ENCODE measurements at regions not wholly inside any gene's neighbourhood (a gene's known extent, or its start where the extent isn't known, plus 50 kb on each side); places are given as distances from the start of the nearest gene placed in this dataset.
A peak's percentile ranks its signal among the peaks of the same experiment; 100 is the strongest.

- Histone ChIP-seq H3K27me3 (ENCODE audit: insufficient read depth, low read depth, low read length) (no peaks in the 10 kb centered on the region), H3K9me2 (ENCODE audit: insufficient read depth, low read length) (no peaks in the 10 kb centered on the region), H3K9ac (ENCODE audit: low read length) (no peak overlapping the region), H3K9me3 (ENCODE audit: low read length) (no peaks in the 10 kb centered on the region), H3K4me2 (ENCODE audit: low read length) (no peak overlapping the region), H3K36me3 (ENCODE audit: insufficient read depth, low read length) (no peaks in the 10 kb centered on the region), H3F3A (ENCODE audit: insufficient read depth, low read length, poor library complexity, severe bottlenecking) (no peaks in the 10 kb centered on the region), H3K79me2 (replicated peaks; ENCODE audit: insufficient read depth, low read length) (no peaks in the 10 kb centered on the region), H2AFZ (ENCODE audit: low read depth, low read length) (no peak overlapping the region), H3K27ac (ENCODE audit: low read length) (no peak overlapping the region), H3K4me3 (ENCODE audit: low read length) (no peak overlapping the region), H4K20me1 (ENCODE audit: insufficient read depth) (no peaks in the 10 kb centered on the region)
- TF ChIP-seq EZH2 (IDR thresholded peaks at IDR 0.05; ENCODE audit: borderline replicate concordance, insufficient read depth, low read length, poor library complexity, severe bottlenecking) (no peak), CTCF (IDR thresholded peaks at IDR 0.05; ENCODE audit: poor library complexity, severe bottlenecking) (peak; percentile 15)
Observed at GRCh38 chr3:25910997-25911396, 121.1 kb downstream of the OXSM start.

- no peaks in the 10 kb centered on the region for H3K27me3 ChIP-seq (ENCODE audit: insufficient read depth, low read depth, low read length)
- H3K4me3 ChIP-seq (ENCODE audit: low read length) = no peak overlapping the region
- H4K20me1 ChIP-seq (ENCODE audit: insufficient read depth) = no peaks in the 10 kb centered on the region
- no peak for TF ChIP-seq EP300 (conservative IDR thresholded peaks at IDR 0.05; ENCODE audit: poor library complexity, severe bottlenecking)
- TF ChIP-seq SMC3 (conservative IDR thresholded peaks at IDR 0.05; ENCODE audit: poor library complexity) = no peak
- TF ChIP-seq MXI1 (conservative IDR thresholded peaks at IDR 0.05; ENCODE audit: poor library complexity, severe bottlenecking) = no peak
- TF ChIP-seq EZH2 (IDR thresholded peaks at IDR 0.05; ENCODE audit: borderline replicate concordance, insufficient read depth, low read length, poor library complexity, severe bottlenecking) = no peak
- no peak for TF ChIP-seq REST (IDR thresholded peaks at IDR 0.05; ENCODE audit: borderline replicate concordance)
- TF ChIP-seq TAF1 (IDR thresholded peaks at IDR 0.05; ENCODE audit: low read depth) = no peak
- TF ChIP-seq CTCF (IDR thresholded peaks at IDR 0.05; ENCODE audit: poor library complexity, severe bottlenecking) = no peak
- TF ChIP-seq RAD21 (conservative IDR thresholded peaks at IDR 0.05) = no peak
- TF ChIP-seq POLR2AphosphoS5 (IDR thresholded peaks at IDR 0.05) = no peak
- no peaks in the 10 kb centered on the region for H3K79me2 ChIP-seq (replicated peaks; ENCODE audit: insufficient read depth, low read length)
- no peak overlapping the region for H2AFZ ChIP-seq (ENCODE audit: low read depth, low read length)
- no peaks in the 10 kb centered on the region for H3K36me3 ChIP-seq (ENCODE audit: insufficient read depth, low read length)
- H3K9me2 ChIP-seq (ENCODE audit: insufficient read depth, low read length) = no peaks in the 10 kb centered on the region
- no peak overlapping the region for H3K27ac ChIP-seq (ENCODE audit: low read length)
- H3K9me3 ChIP-seq (ENCODE audit: low read length) = no peaks in the 10 kb centered on the region
- no peaks in the 10 kb centered on the region for H3F3A ChIP-seq (ENCODE audit: insufficient read depth, low read length, poor library complexity, severe bottlenecking)
- no peak overlapping the region for H3K9ac ChIP-seq (ENCODE audit: low read length)
- no peak overlapping the region for H3K4me2 ChIP-seq (ENCODE audit: low read length)
Observed at GRCh38 chr3:25911525-25912295, 121.8 kb downstream of the OXSM start.

Measured in neural cell (in vitro differentiated cells).